Fibroblast of lung (primary cell): ENCODE measurements at regions not wholly inside any gene's neighbourhood (a gene's known extent, or its start where the extent isn't known, plus 50 kb on each side); places are given as distances from the start of the nearest gene placed in this dataset.

Experiments
- CTCF ChIP-seq, 2 donors: IDR thresholded peaks in 1 of 2; conservative IDR thresholded peaks in 1 of 2; 1 replicate in 1 of 2; 2 replicates in 1 of 2; pipeline ENCODE4 v1.5.1; 2011 to 2012; ENCODE audit warnings: low read length in 2 of 2, control low read depth in 1 of 2, inconsistent platforms in 1 of 2, low read depth in 1 of 2, mild to moderate bottlenecking in 1 of 2
- EZH2 ChIP-seq: IDR thresholded peaks from 2 replicates; pipeline ENCODE4 v1.5.1; 2012; ENCODE audit warnings: low read length, control low read depth, mild to moderate bottlenecking; ENCODE audit errors: missing control alignments

DNA sequence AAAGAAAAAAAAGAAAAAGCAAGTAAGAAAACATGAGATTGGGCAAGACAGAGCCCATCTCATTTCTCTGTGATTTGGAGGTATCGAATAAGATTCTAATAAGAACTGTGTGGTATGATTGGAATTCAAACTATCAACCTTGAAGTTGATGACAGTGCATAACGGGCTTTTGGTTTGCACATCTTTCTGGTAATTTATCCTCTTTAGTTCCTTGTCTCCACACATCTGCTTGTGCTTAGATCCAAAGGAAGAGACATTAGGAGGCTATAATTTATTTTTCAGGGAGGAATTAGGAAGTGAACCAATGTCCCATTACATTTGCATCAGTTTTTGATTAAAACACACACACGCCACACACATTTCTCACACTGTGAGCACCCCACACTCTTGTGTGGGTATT is 149.9 kb downstream of the ARSF start:
- TF ChIP-seq EZH2 (no peak), CTCF (conservative IDR thresholded peaks at IDR 0.05 in 1 of 2, IDR thresholded peaks at IDR 0.05 in 1 of 2; ENCODE audit: low read depth in 1 of 2, low read length in 2 of 2) (no peak)
